Keratinocyte (primary cell): ENCODE measurements at regions not wholly inside any gene's neighbourhood (a gene's known extent, or its start where the extent isn't known, plus 50 kb on each side); places are given as distances from the start of the nearest gene placed in this dataset.

Experiments
- CTCF ChIP-seq, 3 experiments: IDR thresholded peaks in 1 of 3; conservative IDR thresholded peaks in 1 of 3; optimal IDR thresholded peaks in 1 of 3; 2 replicates in 2 of 3; 3 replicates in 1 of 3; pipeline versions ENCODE3 to v1.5.1; 2011; ENCODE audit warnings: low read length in 3 of 3, mild to moderate bottlenecking in 3 of 3, moderate library complexity in 2 of 3, control low read depth in 1 of 3, inconsistent platforms in 1 of 3; ENCODE audit not compliant: insufficient read depth in 2 of 3; ENCODE audit errors: extremely low read depth in 1 of 3
- EZH2 ChIP-seq: IDR thresholded peaks from one replicate; pipeline ENCODE4 v1.6.1; 2012; ENCODE audit warnings: inconsistent platforms, mild to moderate bottlenecking, low read length, moderate library complexity

GRCh38 chr2:153818242-153818641 lies 53.5 kb upstream of the GALNT13 start:
- no peak for TF ChIP-seq CTCF (optimal IDR thresholded peaks at IDR 0.05 in 1 of 3, IDR thresholded peaks at IDR 0.05 in 1 of 3, conservative IDR thresholded peaks at IDR 0.05 in 1 of 3; ENCODE audit: extremely low read depth in 1 of 3, insufficient read depth in 2 of 3, low read length in 3 of 3)
- TF ChIP-seq EZH2 = no peak
